Panc1 (cell line): ENCODE measurements at regions not wholly inside any gene's neighbourhood (a gene's known extent, or its start where the extent isn't known, plus 50 kb on each side); places are given as distances from the start of the nearest gene placed in this dataset.

Experiments
- ATAC-seq: fragments of 200-7000 bp; cut with Tn5 transposase; 2 replicates; pipeline ENCODE4 v1.9.1; 2020; ENCODE audit warnings: mild to moderate bottlenecking, moderate library complexity
- BruUV-seq: library from RNA; stranded (reverse); fragments of 400-500 nt; replicated peaks from 2 replicates; lab custom pipeline; 2021; lab: Mats Ljungman, UMichigan
- CTCF ChIA-PET: fragments of 300-600 bp; sonication (Branson Sonifier 250); formaldehyde crosslinking; loops from one replicate; lab custom pipeline; 2022; ENCODE audit warnings: antibody characterized with exemption; lab: Charles Lee
- POLR2A ChIA-PET: fragments of 300-600 bp; sonication (Branson Sonifier 250); formaldehyde crosslinking; loops from one replicate; lab custom pipeline; 2022; ENCODE audit warnings: antibody characterized with exemption; lab: Charles Lee
- DNase-seq: peaks from one replicate; pipeline ENCODE4 v3.0.0-alpha.2; 2010; ENCODE audit warnings: low read depth, low spot score
- H3K27ac ChIP-seq: 2 replicates; pipeline ENCODE4 v1.5.1; 2011; ENCODE audit warnings: mild to moderate bottlenecking, low read length, inconsistent platforms
- H3K27me3 ChIP-seq: fragments of 200-500 bp; sonication (Bioruptor generic); 2 replicates; pipeline ENCODE4 v1.6.0; 2014; ENCODE audit warnings: low read length, inconsistent platforms; ENCODE audit not compliant: control insufficient read depth, insufficient read depth
- H3K36me3 ChIP-seq: fragments of 200-500 bp; sonication (Bioruptor generic); 2 replicates; pipeline ENCODE4 v1.5.1; 2014; ENCODE audit warnings: inconsistent platforms, mild to moderate bottlenecking, low read length, moderate library complexity; ENCODE audit not compliant: control insufficient read depth, insufficient read depth
- H3K4me1 ChIP-seq: 2 replicates; pipeline ENCODE4 v1.5.1; 2011; ENCODE audit warnings: inconsistent platforms, mild to moderate bottlenecking, low read length, moderate library complexity; ENCODE audit not compliant: control insufficient read depth, insufficient read depth
- H3K4me3 ChIP-seq, 2 experiments: 2 replicates each; pipeline ENCODE4 v1.5.1; 2011 to 2012; ENCODE audit warnings: low read depth in 2 of 2, low read length in 2 of 2, mild to moderate bottlenecking in 2 of 2, inconsistent platforms in 1 of 2, moderate library complexity in 1 of 2
- H3K9me3 ChIP-seq: fragments of 200-500 bp; sonication (Bioruptor generic); 2 replicates; pipeline ENCODE4 v1.5.1; 2014; ENCODE audit warnings: low read depth, mild to moderate bottlenecking, inconsistent platforms, low read length, moderate library complexity; ENCODE audit not compliant: control insufficient read depth, insufficient read depth
- CTCF ChIP-seq: fragments of 450-650 bp; IDR thresholded peaks from 2 replicates; pipeline ENCODE4 v1.5.1; 2017; ENCODE audit warnings: mild to moderate bottlenecking
- POLR2AphosphoS5 ChIP-seq: IDR thresholded peaks from 2 replicates; pipeline ENCODE4 v1.6.1; 2012; ENCODE audit warnings: mild to moderate bottlenecking, low read depth, low read length, moderate library complexity
- REST ChIP-seq, 2 experiments: IDR thresholded peaks; 2 replicates each; pipeline ENCODE4 v1.6.1; 2011 to 2012; ENCODE audit warnings: low read depth in 2 of 2, control low read depth in 1 of 2, low read length in 1 of 2, mild to moderate bottlenecking in 1 of 2, moderate library complexity in 1 of 2; ENCODE audit not compliant: insufficient read depth in 1 of 2
- SIN3A ChIP-seq: IDR thresholded peaks from 2 replicates; pipeline ENCODE4 v1.6.1; 2012; ENCODE audit warnings: low read depth, mild to moderate bottlenecking, low read length, moderate library complexity, borderline replicate concordance; ENCODE audit not compliant: insufficient read depth
- TCF7L2 ChIP-seq: IDR thresholded peaks from 2 replicates; pipeline ENCODE4 v1.6.1; 2011; ENCODE audit warnings: mild to moderate bottlenecking, low read depth, low read length, inconsistent platforms
- in situ Hi-C: cut with HindIII; loops from 2 replicates; pipeline ENCODE4 v1.10.0; 2016; ENCODE audit warnings: low sequenced_read_pairs, low pct_unique_long_range_greater_than_20kb
- intact Hi-C: fragments of 100-400 bp; cut with micrococcal nuclease; formaldehyde crosslinking; loops from one replicate; pipeline ENCODE4 v1.10.0; 2022; ENCODE audit not compliant: unreplicated experiment

- Histone ChIP-seq H3K4me3 (no peak overlapping the region), H3K27ac (no peak overlapping the region), H3K36me3 (no peaks in the 10 kb centered on the region), H3K9me3 (no peaks in the 10 kb centered on the region), H3K4me1 (no peaks in the 10 kb centered on the region), H3K27me3 (no peaks in the 10 kb centered on the region)
- intact Hi-C loops = no loop called here
- in situ Hi-C loops = no loop called here
- no peak for TF ChIP-seq SIN3A
- TF ChIP-seq REST (IDR thresholded peaks at IDR 0.05; ENCODE audit: insufficient read depth in 1 of 2, low read depth in 2 of 2, low read length in 1 of 2) = no peak
- no peak for TF ChIP-seq TCF7L2
- no peak for TF ChIP-seq CTCF
- TF ChIP-seq POLR2AphosphoS5 = no peak
- BruUV-seq = no TSS peak
- ChIA-PET CTCF (interaction anchor here (0.7 to 1.0 kb wide), 2 partner anchors 75 to 125 kb away, joined by 3 to 4 read pairs; no protein-coding TSS in a partner anchor), POLR2A (no interaction called here)
- ATAC-seq = no peak
- DNase-seq = no peak
Measured at GRCh38 chr4:163680386-163681098, 186.1 kb downstream of the TMA16 start.

GRCh38 chr4:163681208-163681821 lies 186.8 kb downstream of the TMA16 start:
- Histone ChIP-seq H3K9me3 (no peaks in the 10 kb centered on the region), H3K27me3 (no peaks in the 10 kb centered on the region), H3K27ac (no peak overlapping the region), H3K4me3 (no peak overlapping the region), H3K36me3 (no peaks in the 10 kb centered on the region), H3K4me1 (no peaks in the 10 kb centered on the region)
- in situ Hi-C loops (no loop called here), intact Hi-C loops (no loop called here)
- ChIA-PET CTCF (no interaction called here), POLR2A (no interaction called here)
- no peak for DNase-seq
- TF ChIP-seq POLR2AphosphoS5 (no peak), CTCF (peak; percentile 45), SIN3A (no peak), REST (IDR thresholded peaks at IDR 0.05; ENCODE audit: insufficient read depth in 1 of 2, low read depth in 2 of 2, low read length in 1 of 2) (no peak)
- ATAC-seq = no peak
- BruUV-seq = no TSS peak
